Transverse colon (tissue), 4 donors: ENCODE measurements at regions not wholly inside any gene's neighbourhood (a gene's known extent, or its start where the extent isn't known, plus 50 kb on each side); places are given as distances from the start of the nearest gene placed in this dataset.

ENCODE experiments used
- DNase-seq: peaks from one replicate; pipeline ENCODE4 v3.0.0-alpha.2; 2019
- H3K27ac ChIP-seq, 4 donors: fragments of 200-600 bp; sonication (generic); 2 replicates each; pipeline ENCODE4 v1.5.1; 2016 to 2018; ENCODE audit warnings: inconsistent platforms in 4 of 4
- H3K27me3 ChIP-seq: fragments of 200-600 bp; sonication (generic); 2 replicates; pipeline ENCODE4 v1.5.1; 2017; ENCODE audit warnings: inconsistent platforms
- H3K36me3 ChIP-seq, 4 donors: fragments of 200-600 bp; sonication (generic); 2 replicates each; pipeline ENCODE4 v1.5.1; 2017 to 2019; ENCODE audit warnings: inconsistent platforms in 4 of 4
- H3K4me1 ChIP-seq, 4 donors: fragments of 200-600 bp; sonication (generic); 2 replicates each; pipeline ENCODE4 v1.5.1; 2017 to 2020; ENCODE audit warnings: inconsistent platforms in 4 of 4
- H3K4me3 ChIP-seq, 4 donors: fragments of 200-600 bp; sonication (generic); 1 replicate in 1 of 4; 2 replicates in 3 of 4; pipeline versions ENCODE4 v1.5.1 to v1.6.1; 2017 to 2019; ENCODE audit warnings: inconsistent platforms in 4 of 4
- H3K9me3 ChIP-seq, 2 donors: fragments of 200-600 bp; sonication (generic); 2 replicates each; pipeline ENCODE4 v1.5.1; 2017 to 2019; ENCODE audit warnings: inconsistent platforms in 2 of 2
- CTCF ChIP-seq, 5 experiments: fragments of 200-600 bp in 3 of 5; fragments of 450-650 bp in 2 of 5; sonication (generic) in 3 of 5; IDR thresholded peaks; 1 replicate in 2 of 5; 2 replicates in 3 of 5; pipeline ENCODE4 v1.5.1; 2016 to 2017; ENCODE audit warnings: antibody characterized with exemption in 5 of 5, inconsistent platforms in 3 of 5, mild to moderate bottlenecking in 2 of 5, moderate library complexity in 1 of 5
- EP300 ChIP-seq: sonication (generic); formaldehyde crosslinking; IDR thresholded peaks from one replicate; pipeline ENCODE4 v1.6.1; 2017; ENCODE audit warnings: antibody characterized with exemption, low read depth
- POLR2A ChIP-seq: fragments of 450-650 bp; IDR thresholded peaks from one replicate; pipeline ENCODE4 v1.6.1; 2016; ENCODE audit warnings: antibody characterized with exemption, mild to moderate bottlenecking, moderate library complexity
- POLR2AphosphoS5 ChIP-seq, 3 donors: sonication (generic); formaldehyde crosslinking; IDR thresholded peaks; one replicate each; pipeline ENCODE4 v1.6.1; 2016; ENCODE audit warnings: antibody characterized with exemption in 3 of 3
- WGBS, 2 donors: methylation state at CpG; one replicate each; pipeline ENCODE4 v1.1.5; 2018; ENCODE audit warnings: low coverage in 1 of 2; 5-methylcytosine and 5-hydroxymethylcytosine counted together
- in situ Hi-C, 4 donors: fragments of 200-750 bp; cut with MboI; loops; one replicate each; pipeline versions ENCODE4 v1.15.0 to v1.15.1; 2017; ENCODE audit warnings: low sequenced_read_pairs in 3 of 4, low pct_ligation_motif_present in 1 of 4, low pct_unique_long_range_greater_than_20kb in 1 of 4
- intact Hi-C: fragments of 100-400 bp; cut with DNase I; formaldehyde crosslinking; loops from one replicate; pipeline ENCODE4 v1.15.1; 2023; ENCODE audit warnings: low total_unique reads

- H3K4me3 ChIP-seq, result no peak overlapping the region
- 75 to 96% methylated on average over 2 of the region's 2 CpGs for WGBS, 2 donors
- no peaks in the 10 kb centered on the region for H3K36me3 ChIP-seq
- DNase-seq, result no peak
- H3K27me3 ChIP-seq, result no peaks in the 10 kb centered on the region
- TF ChIP-seq EP300 (no peak), POLR2A (no peak)
- in situ Hi-C loops, result no loop called here
- no peak overlapping the region for H3K27ac ChIP-seq
- H3K4me1 ChIP-seq, result no peaks in the 10 kb centered on the region
- intact Hi-C loops, result no loop called here
- no peaks in the 10 kb centered on the region for H3K9me3 ChIP-seq
These were observed 630.7 kb upstream of the GCFC2 start for GRCh38 chr2:76341439-76341838.

GRCh38 chr2:76332871-76333270 is 622.2 kb upstream of the GCFC2 start:
- no peak for DNase-seq
- intact Hi-C loops, result no loop called here
- WGBS, 2 donors, result 86 to 93% methylated on average over 2 of the region's 2 CpGs
- H3K36me3 ChIP-seq, result no peaks in the 10 kb centered on the region
- TF ChIP-seq EP300 (no peak), POLR2A (no peak), CTCF (IDR thresholded peaks at IDR 0.05) (no peak), POLR2AphosphoS5 (IDR thresholded peaks at IDR 0.05) (no peak)
- no peak overlapping the region for H3K4me3 ChIP-seq
- in situ Hi-C loops, result no loop called here
- no peaks in the 10 kb centered on the region for H3K27me3 ChIP-seq
- H3K4me1 ChIP-seq, result no peaks in the 10 kb centered on the region
- no peaks in the 10 kb centered on the region for H3K9me3 ChIP-seq
- no peak overlapping the region for H3K27ac ChIP-seq

GRCh38 chr2:76330865-76331264 is 620.1 kb upstream of the GCFC2 start:
- H3K27me3 ChIP-seq, result no peaks in the 10 kb centered on the region
- in situ Hi-C loops, result no loop called here
- WGBS, 2 donors, result 77 to 85% methylated on average over 3 of the region's 3 CpGs
- H3K4me1 ChIP-seq, result no peaks in the 10 kb centered on the region
- H3K36me3 ChIP-seq, result no peaks in the 10 kb centered on the region
- intact Hi-C loops, result no loop called here
- TF ChIP-seq POLR2AphosphoS5 (IDR thresholded peaks at IDR 0.05) (no peak), POLR2A (no peak), CTCF (IDR thresholded peaks at IDR 0.05) (no peak), EP300 (no peak)
- no peak for DNase-seq
- H3K4me3 ChIP-seq, result no peak overlapping the region
- H3K27ac ChIP-seq, result no peak overlapping the region
- no peaks in the 10 kb centered on the region for H3K9me3 ChIP-seq

GRCh38 chr2:76326636-76327035 is 615.9 kb upstream of the GCFC2 start:
- no peak for DNase-seq
- Histone ChIP-seq H3K27ac (no peak overlapping the region), H3K4me1 (no peaks in the 10 kb centered on the region), H3K27me3 (no peaks in the 10 kb centered on the region), H3K4me3 (no peak overlapping the region), H3K9me3 (no peaks in the 10 kb centered on the region), H3K36me3 (no peaks in the 10 kb centered on the region)
- no peak for TF ChIP-seq POLR2A
- TF ChIP-seq CTCF (IDR thresholded peaks at IDR 0.05), result no peak
- no peak for TF ChIP-seq EP300
- TF ChIP-seq POLR2AphosphoS5 (IDR thresholded peaks at IDR 0.05), result no peak
- intact Hi-C loops, result no loop called here
- WGBS, 2 donors, result 39 to 88% methylated on average over 1 of the region's 1 CpG
- in situ Hi-C loops, result no loop called here

- intact Hi-C loops, result loop anchor here (5.0 kb wide), 1 partner anchor 1091 kb away; no protein-coding TSS in a partner anchor
- no peaks in the 10 kb centered on the region for H3K36me3 ChIP-seq
- 71 to 77% methylated on average over 4 of the region's 4 CpGs for WGBS, 2 donors
- no peak overlapping the region for H3K27ac ChIP-seq
- H3K4me3 ChIP-seq, result no peak overlapping the region
- H3K4me1 ChIP-seq, result no peaks in the 10 kb centered on the region
- TF ChIP-seq CTCF (IDR thresholded peaks at IDR 0.05) (no peak), POLR2A (no peak), POLR2AphosphoS5 (IDR thresholded peaks at IDR 0.05) (no peak), EP300 (no peak)
- H3K27me3 ChIP-seq, result no peaks in the 10 kb centered on the region
- no peak for DNase-seq
- no peaks in the 10 kb centered on the region for H3K9me3 ChIP-seq
- in situ Hi-C loops, result no loop called here
These were observed 612.7 kb upstream of the GCFC2 start for GRCh38 chr2:76323381-76323780.
